NT2/D1 (cell line): ENCODE measurements at regions not wholly inside any gene's neighbourhood (a gene's known extent, or its start where the extent isn't known, plus 50 kb on each side); places are given as distances from the start of the nearest gene placed in this dataset.

Experiments
- DNase-seq: peaks from one replicate; pipeline ENCODE4 v3.0.0-alpha.2; 2011; ENCODE audit warnings: low read depth, low spot score
- H3K27me3 ChIP-seq: 2 replicates; pipeline ENCODE4 v1.6.0; 2011; ENCODE audit warnings: mild to moderate bottlenecking; ENCODE audit not compliant: insufficient read length, insufficient read depth
- H3K36me3 ChIP-seq: 2 replicates; pipeline ENCODE4 v1.6.1; 2011; ENCODE audit warnings: mild to moderate bottlenecking, low read length, mixed read lengths; ENCODE audit not compliant: insufficient read depth, insufficient read length
- H3K4me1 ChIP-seq: 2 replicates; pipeline ENCODE4 v1.5.1; 2011; ENCODE audit not compliant: insufficient read depth, insufficient read length
- H3K4me3 ChIP-seq: 2 replicates; pipeline ENCODE4 v1.5.1; 2011; ENCODE audit warnings: low read depth; ENCODE audit not compliant: insufficient read length
- H3K9ac ChIP-seq: 2 replicates; pipeline ENCODE4 v1.6.0; 2011; ENCODE audit warnings: low read depth; ENCODE audit not compliant: insufficient read length
- H3K9me3 ChIP-seq: 2 replicates; pipeline ENCODE4 v1.5.1; 2011; ENCODE audit warnings: mild to moderate bottlenecking, low read length; ENCODE audit not compliant: insufficient read depth
- SUZ12 ChIP-seq: IDR thresholded peaks from 2 replicates; pipeline ENCODE4 v1.6.1; 2011; ENCODE audit not compliant: insufficient read length, insufficient read depth; ENCODE audit errors: extremely low read depth
- YY1 ChIP-seq: IDR thresholded peaks from 2 replicates; pipeline ENCODE4 v1.6.1; 2011; ENCODE audit not compliant: insufficient read length, insufficient read depth
- ZNF274 ChIP-seq: IDR thresholded peaks from 2 replicates; pipeline ENCODE4 v1.6.1; 2011; ENCODE audit warnings: mild to moderate bottlenecking, low read depth, low read length

- no peak for DNase-seq
- Histone ChIP-seq H3K27me3 (no peaks in the 10 kb centered on the region), H3K4me3 (no peak overlapping the region), H3K9ac (no peak overlapping the region), H3K9me3 (no peaks in the 10 kb centered on the region), H3K36me3 (no peaks in the 10 kb centered on the region), H3K4me1 (no peaks in the 10 kb centered on the region)
- no peak for TF ChIP-seq YY1
- TF ChIP-seq SUZ12, result no peak
- no peak for TF ChIP-seq ZNF274
Observed at GRCh38 chr2:107428781-107429180, 397.9 kb upstream of the RGPD4 start.

- H3K4me3 ChIP-seq, result no peak overlapping the region
- H3K27me3 ChIP-seq, result no peaks in the 10 kb centered on the region
- no peak for TF ChIP-seq YY1
- TF ChIP-seq SUZ12, result no peak
- TF ChIP-seq ZNF274, result no peak
- H3K4me1 ChIP-seq, result no peaks in the 10 kb centered on the region
- H3K9me3 ChIP-seq, result no peaks in the 10 kb centered on the region
- H3K36me3 ChIP-seq, result no peaks in the 10 kb centered on the region
- H3K9ac ChIP-seq, result no peak overlapping the region
- no peak for DNase-seq
Observed at GRCh38 chr2:107430006-107430405, 396.7 kb upstream of the RGPD4 start.

- Histone ChIP-seq H3K9me3 (no peaks in the 10 kb centered on the region), H3K4me1 (no peaks in the 10 kb centered on the region), H3K9ac (no peak overlapping the region), H3K27me3 (no peaks in the 10 kb centered on the region), H3K4me3 (no peak overlapping the region), H3K36me3 (no peaks in the 10 kb centered on the region)
- TF ChIP-seq SUZ12, result no peak
- no peak for TF ChIP-seq ZNF274
- TF ChIP-seq YY1, result no peak
- DNase-seq, result no peak
Observed at GRCh38 chr2:107430596-107431266, 396.0 kb upstream of the RGPD4 start.

GRCh38 chr2:107436281-107436680 is 390.4 kb upstream of the RGPD4 start:
- no peaks in the 10 kb centered on the region for H3K36me3 ChIP-seq
- H3K4me1 ChIP-seq, result no peaks in the 10 kb centered on the region
- H3K9ac ChIP-seq, result no peak overlapping the region
- no peaks in the 10 kb centered on the region for H3K9me3 ChIP-seq
- DNase-seq, result no peak
- H3K27me3 ChIP-seq, result no peaks in the 10 kb centered on the region
- TF ChIP-seq SUZ12 (no peak), ZNF274 (no peak), YY1 (no peak)
- no peak overlapping the region for H3K4me3 ChIP-seq

- Histone ChIP-seq H3K9ac (no peak overlapping the region), H3K36me3 (no peaks in the 10 kb centered on the region), H3K27me3 (no peaks in the 10 kb centered on the region), H3K4me1 (no peaks in the 10 kb centered on the region), H3K9me3 (no peaks in the 10 kb centered on the region), H3K4me3 (no peak overlapping the region)
- TF ChIP-seq SUZ12 (no peak), YY1 (no peak), ZNF274 (no peak)
- DNase-seq, result no peak
Observed at GRCh38 chr2:107437265-107437664, 389.4 kb upstream of the RGPD4 start.

GRCh38 chr2:107437807-107438206 is 388.9 kb upstream of the RGPD4 start:
- Histone ChIP-seq H3K36me3 (no peaks in the 10 kb centered on the region), H3K4me3 (no peak overlapping the region), H3K9ac (no peak overlapping the region), H3K27me3 (no peaks in the 10 kb centered on the region), H3K4me1 (no peaks in the 10 kb centered on the region), H3K9me3 (no peaks in the 10 kb centered on the region)
- TF ChIP-seq ZNF274, result no peak
- no peak for TF ChIP-seq YY1
- no peak for TF ChIP-seq SUZ12
- DNase-seq, result no peak

GRCh38 chr2:107448160-107448559 is 378.5 kb upstream of the RGPD4 start:
- Histone ChIP-seq H3K4me3 (no peak overlapping the region), H3K9me3 (no peaks in the 10 kb centered on the region), H3K9ac (no peak overlapping the region), H3K27me3 (no peaks in the 10 kb centered on the region), H3K36me3 (no peaks in the 10 kb centered on the region), H3K4me1 (no peaks in the 10 kb centered on the region)
- TF ChIP-seq YY1 (no peak), SUZ12 (no peak), ZNF274 (no peak)
- DNase-seq, result no peak

- DNase-seq, result no peak
- H3K4me1 ChIP-seq, result no peaks in the 10 kb centered on the region
- no peaks in the 10 kb centered on the region for H3K36me3 ChIP-seq
- H3K4me3 ChIP-seq, result no peak overlapping the region
- H3K27me3 ChIP-seq, result no peaks in the 10 kb centered on the region
- TF ChIP-seq YY1 (no peak), SUZ12 (no peak), ZNF274 (no peak)
- no peak overlapping the region for H3K9ac ChIP-seq
- H3K9me3 ChIP-seq, result no peaks in the 10 kb centered on the region
Observed at GRCh38 chr2:107461301-107461700, 365.4 kb upstream of the RGPD4 start.
